ENCODE measurements at regions not wholly inside any gene's neighbourhood (a gene's known extent, or its start where the extent isn't known, plus 50 kb on each side); places are given as distances from the start of the nearest gene placed in this dataset.
"Not testable (repeated sequence)": the region's sequence is repeated elsewhere in the genome, so short reads cannot be mapped to it uniquely, and the experiment has no call there.

GRCh38 chr1:68677684-68678351 lies 180.9 kb upstream of the DEPDC1 start:
- no peak for DNase-seq

- DNase-seq, result no peak
These were observed 199.3 kb upstream of the DEPDC1 start for GRCh38 chr1:68696221-68696620.

GRCh38 chr1:68703921-68704354 lies 207.1 kb upstream of the DEPDC1 start:
- no peak for DNase-seq

- DNase-seq, result no peak
These were observed 208.0 kb upstream of the DEPDC1 start for GRCh38 chr1:68704800-68705443.

GRCh38 chr1:68705466-68705865 lies 208.6 kb upstream of the DEPDC1 start:
- no peak for DNase-seq

- no peak for DNase-seq
These were observed 209.9 kb upstream of the DEPDC1 start for GRCh38 chr1:68706639-68707317.

GRCh38 chr1:68717330-68717729 lies 220.4 kb upstream of the DEPDC1 start:
- DNase-seq, result no peak

GRCh38 chr1:68720476-68720875 lies 223.6 kb upstream of the DEPDC1 start:
- no peak for DNase-seq

- DNase-seq, result no peak
These were observed 226.9 kb upstream of the DEPDC1 start for GRCh38 chr1:68723791-68724190.

- peak; percentile 61 for DNase-seq
These were observed 228.3 kb upstream of the DEPDC1 start for GRCh38 chr1:68725001-68725752.

- DNase-seq, result not testable (repeated sequence)
These were observed 242.6 kb upstream of the DEPDC1 start for GRCh38 chr1:68739486-68739885.

- DNase-seq, result peak; percentile 86
These were observed 248.1 kb upstream of the DEPDC1 start for GRCh38 chr1:68745011-68745410.

- DNase-seq, result peak; percentile 96
These were observed 248.6 kb upstream of the DEPDC1 start for GRCh38 chr1:68745451-68745850.

- no peak for DNase-seq
These were observed 249.5 kb upstream of the DEPDC1 start for GRCh38 chr1:68746378-68746777.

GRCh38 chr1:68751723-68752122 lies 254.8 kb upstream of the DEPDC1 start:
- DNase-seq, result no peak

GRCh38 chr1:68758666-68759209 lies 261.9 kb upstream of the DEPDC1 start:
- no peak for DNase-seq

GRCh38 chr1:68767941-68768340 lies 271.1 kb upstream of the DEPDC1 start:
- no peak for DNase-seq

GRCh38 chr1:68770817-68771216 lies 273.9 kb upstream of the DEPDC1 start:
- no peak for DNase-seq

- DNase-seq, result no peak
These were observed 281.0 kb upstream of the DEPDC1 start for GRCh38 chr1:68777851-68778250.

- not testable (repeated sequence) for DNase-seq
These were observed 283.0 kb upstream of the DEPDC1 start for GRCh38 chr1:68779841-68780240.

- DNase-seq, result no peak
These were observed 284.0 kb upstream of the DEPDC1 start for GRCh38 chr1:68780919-68781318.

GRCh38 chr1:68782890-68783289 lies 286.0 kb upstream of the DEPDC1 start:
- no peak for DNase-seq

GRCh38 chr1:68785328-68785727 lies 288.4 kb upstream of the DEPDC1 start:
- DNase-seq, result no peak

Measured in NCI-H1694 treated with DMSO at 0.1 percent for 48 hours (cell line).